ENCODE measurements at regions not wholly inside any gene's neighbourhood (a gene's known extent, or its start where the extent isn't known, plus 50 kb on each side); places are given as distances from the start of the nearest gene placed in this dataset.

DNA sequence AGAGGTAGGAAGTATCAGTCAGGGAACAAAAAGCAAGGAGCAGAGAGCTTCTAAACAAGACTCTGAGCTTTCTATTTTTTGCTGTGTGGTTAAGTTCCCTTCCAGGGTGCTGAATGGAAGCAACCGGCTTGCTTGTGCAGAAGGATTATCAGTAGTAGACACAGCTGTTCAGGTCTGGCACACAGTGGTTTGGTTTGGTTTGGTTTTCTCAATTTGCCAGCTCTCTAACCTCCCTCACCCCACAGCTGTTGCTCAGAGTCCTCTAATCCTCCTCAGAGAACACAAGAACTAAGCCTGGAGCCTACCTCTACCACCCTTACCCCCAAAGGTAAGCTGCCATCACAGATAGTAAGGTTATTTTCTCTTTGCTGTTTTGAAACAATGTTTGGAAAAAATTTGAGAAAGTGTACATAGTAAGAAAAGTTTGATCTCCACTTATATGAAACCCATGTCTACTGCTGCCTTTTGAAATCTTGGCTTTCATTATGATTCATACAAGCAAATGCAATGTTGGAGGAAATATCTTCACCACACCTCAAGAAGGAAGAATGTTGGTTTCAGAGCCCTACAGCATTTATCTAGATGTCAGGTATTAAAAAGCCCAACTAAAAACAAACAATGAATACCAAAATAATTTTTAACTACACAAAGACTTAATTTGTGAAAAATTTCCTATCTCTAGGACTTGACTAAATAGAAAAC lies 255.3 kb downstream of the NR4A2 start:
- H3K36me3 ChIP-seq (ENCODE audit: control insufficient read depth, insufficient read depth, low read length): no peaks in the 10 kb centered on the region
- no peak overlapping the region for H3K9ac ChIP-seq (ENCODE audit: low read length)
- peaks cover 4% of the 10 kb centered on the region for H3K4me1 ChIP-seq (ENCODE audit: control insufficient read depth, insufficient read depth, low read length)
- no peaks in the 10 kb centered on the region for H3K9me3 ChIP-seq (ENCODE audit: control insufficient read depth, low read length)
- no peaks in the 10 kb centered on the region for H3K27me3 ChIP-seq (ENCODE audit: control insufficient read depth, insufficient read depth, low read length)
- H3K4me3 ChIP-seq (ENCODE audit: low read length): no peak overlapping the region

DNA sequence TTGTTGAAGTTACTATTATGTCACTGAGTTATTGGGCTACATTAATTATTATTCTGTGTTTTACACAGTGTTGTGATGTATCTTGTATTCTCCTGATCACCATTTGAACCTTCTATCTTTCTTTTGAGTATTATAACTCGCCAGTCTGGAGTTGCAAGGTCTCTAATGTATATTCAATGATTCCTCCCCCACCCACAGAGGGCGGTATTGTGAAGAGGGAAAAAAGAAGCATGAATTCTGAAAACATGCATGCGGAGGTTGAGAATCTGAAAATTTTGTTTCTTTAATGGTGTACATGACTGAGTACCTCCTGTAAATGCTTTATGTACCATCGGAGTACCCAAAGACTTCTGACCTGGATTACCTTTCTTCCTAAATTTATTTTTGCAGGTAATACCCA lies 266.6 kb downstream of the NR4A2 start:
- no peaks in the 10 kb centered on the region for H3K9me3 ChIP-seq (ENCODE audit: control insufficient read depth, low read length)
- no peaks in the 10 kb centered on the region for H3K36me3 ChIP-seq (ENCODE audit: control insufficient read depth, insufficient read depth, low read length)
- no peak overlapping the region for H3K9ac ChIP-seq (ENCODE audit: low read length)
- no peak overlapping the region for H3K4me3 ChIP-seq (ENCODE audit: low read length)
- no peaks in the 10 kb centered on the region for H3K27me3 ChIP-seq (ENCODE audit: control insufficient read depth, insufficient read depth, low read length)
- no peaks in the 10 kb centered on the region for H3K4me1 ChIP-seq (ENCODE audit: control insufficient read depth, insufficient read depth, low read length)

DNA sequence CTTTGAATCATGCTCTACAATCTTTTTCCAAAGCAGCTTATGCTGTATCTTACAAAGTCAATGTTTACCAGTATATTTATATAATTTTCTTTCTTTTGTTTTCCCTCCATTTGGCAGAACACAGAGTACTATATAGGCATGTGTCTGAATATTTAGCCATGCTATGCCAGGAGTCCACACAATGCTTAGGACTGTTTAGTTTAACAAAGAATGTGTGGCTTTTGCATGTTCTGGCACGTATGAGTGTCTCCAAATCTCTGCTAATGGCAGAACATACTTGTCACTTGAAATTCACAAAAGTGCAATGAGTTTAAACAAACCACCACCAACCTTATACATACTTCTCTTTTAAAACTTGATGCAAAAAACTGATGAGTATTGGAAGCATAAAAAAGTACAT lies 268.0 kb downstream of the NR4A2 start:
- Histone ChIP-seq H3K4me3 (ENCODE audit: low read length) (no peak overlapping the region), H3K36me3 (ENCODE audit: control insufficient read depth, insufficient read depth, low read length) (no peaks in the 10 kb centered on the region), H3K27me3 (ENCODE audit: control insufficient read depth, insufficient read depth, low read length) (no peaks in the 10 kb centered on the region), H3K9ac (ENCODE audit: low read length) (no peak overlapping the region), H3K9me3 (ENCODE audit: control insufficient read depth, low read length) (no peaks in the 10 kb centered on the region), H3K4me1 (ENCODE audit: control insufficient read depth, insufficient read depth, low read length) (no peaks in the 10 kb centered on the region)

DNA sequence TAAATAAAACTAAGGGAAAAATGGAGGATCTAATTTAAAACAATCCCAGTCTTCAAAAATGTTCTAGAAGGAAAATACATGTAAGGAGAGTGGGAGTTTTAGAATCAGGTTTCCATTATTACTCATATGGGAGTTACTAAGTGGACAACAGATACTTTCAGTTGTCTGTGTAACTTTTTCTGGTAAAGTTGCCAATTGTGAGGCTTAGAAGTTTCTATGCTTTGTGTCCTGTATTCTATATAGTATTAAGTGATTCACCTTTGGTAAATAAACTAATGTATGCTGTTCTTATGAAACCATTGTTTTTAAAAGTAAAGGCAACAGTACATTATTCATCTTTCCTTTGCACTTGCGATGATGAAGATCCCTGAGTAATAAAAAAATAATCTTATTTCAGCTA lies 274.9 kb downstream of the NR4A2 start:
- Histone ChIP-seq H3K9ac (ENCODE audit: low read length) (no peak overlapping the region), H3K4me1 (ENCODE audit: control insufficient read depth, insufficient read depth, low read length) (peaks cover 12% of the 10 kb centered on the region), H3K36me3 (ENCODE audit: control insufficient read depth, insufficient read depth, low read length) (no peaks in the 10 kb centered on the region), H3K27me3 (ENCODE audit: control insufficient read depth, insufficient read depth, low read length) (no peaks in the 10 kb centered on the region), H3K9me3 (ENCODE audit: control insufficient read depth, low read length) (no peaks in the 10 kb centered on the region), H3K4me3 (ENCODE audit: low read length) (no peak overlapping the region)

DNA sequence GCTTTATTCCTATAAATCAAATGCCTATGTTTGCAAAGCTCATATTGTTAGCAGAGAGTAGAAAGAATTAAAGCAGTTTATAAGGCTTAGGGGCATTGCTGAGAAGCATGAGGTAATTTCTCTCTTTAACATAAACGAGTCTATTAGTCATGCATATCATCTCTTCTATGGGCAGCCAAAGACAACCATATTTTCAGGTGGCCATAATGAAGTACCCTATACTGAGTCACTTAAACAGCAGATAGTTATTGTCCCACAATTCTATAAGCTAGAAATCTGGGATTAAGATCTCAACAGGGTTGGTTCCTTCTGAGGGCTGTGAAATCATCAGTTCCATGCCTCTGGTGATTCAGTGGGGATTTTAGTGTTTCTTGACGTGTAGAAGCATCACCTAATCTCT lies 277.5 kb downstream of the NR4A2 start:
- Histone ChIP-seq H3K4me1 (ENCODE audit: control insufficient read depth, insufficient read depth, low read length) (peaks cover 12% of the 10 kb centered on the region), H3K36me3 (ENCODE audit: control insufficient read depth, insufficient read depth, low read length) (no peaks in the 10 kb centered on the region), H3K27me3 (ENCODE audit: control insufficient read depth, insufficient read depth, low read length) (no peaks in the 10 kb centered on the region), H3K9me3 (ENCODE audit: control insufficient read depth, low read length) (no peaks in the 10 kb centered on the region), H3K4me3 (ENCODE audit: low read length) (no peak overlapping the region), H3K9ac (ENCODE audit: low read length) (no peak overlapping the region)

DNA sequence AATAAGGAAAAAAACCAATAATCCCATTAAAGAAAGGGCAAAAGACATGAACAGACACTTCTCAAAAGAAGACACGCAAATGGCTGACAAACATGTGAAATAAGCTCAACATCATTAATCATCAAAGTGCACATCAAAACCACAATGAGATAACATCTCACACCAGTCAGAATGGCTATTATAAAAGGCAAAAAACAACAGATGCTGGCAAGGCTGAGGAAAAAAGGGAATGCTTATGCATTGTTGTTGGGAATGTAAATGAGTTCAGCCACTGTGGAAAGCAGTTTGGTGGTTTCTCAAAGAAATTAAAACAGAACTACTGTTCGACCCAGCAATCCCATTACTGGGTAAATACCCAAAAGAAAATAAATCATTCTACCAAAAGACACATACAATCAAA lies 285.6 kb downstream of the NR4A2 start:
- Histone ChIP-seq H3K9me3 (ENCODE audit: control insufficient read depth, low read length) (no peaks in the 10 kb centered on the region), H3K27me3 (ENCODE audit: control insufficient read depth, insufficient read depth, low read length) (no peaks in the 10 kb centered on the region), H3K4me1 (ENCODE audit: control insufficient read depth, insufficient read depth, low read length) (no peaks in the 10 kb centered on the region), H3K36me3 (ENCODE audit: control insufficient read depth, insufficient read depth, low read length) (no peaks in the 10 kb centered on the region), H3K9ac (ENCODE audit: low read length) (no peak overlapping the region), H3K4me3 (ENCODE audit: low read length) (no peak overlapping the region)

DNA sequence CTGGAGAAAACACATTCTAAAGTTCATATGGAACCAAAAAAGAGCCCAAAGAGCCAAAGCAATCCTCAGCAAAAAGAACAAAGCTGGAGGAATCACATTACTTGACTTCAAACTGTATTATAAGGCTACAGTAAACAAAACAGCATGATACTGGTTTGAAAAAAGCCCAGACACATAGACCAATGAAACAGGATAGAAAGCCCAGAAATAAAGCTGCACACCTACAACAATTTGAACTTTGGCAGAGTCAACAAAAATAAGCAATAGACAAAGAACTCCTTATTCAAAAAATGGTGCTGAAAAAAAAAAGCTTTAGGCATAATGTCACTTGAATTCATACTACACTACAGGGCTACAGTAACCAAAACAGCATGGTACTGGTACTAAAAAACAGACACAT lies 289.6 kb downstream of the NR4A2 start:
- H3K4me1 ChIP-seq (ENCODE audit: control insufficient read depth, insufficient read depth, low read length): peaks cover 11% of the 10 kb centered on the region
- no peaks in the 10 kb centered on the region for H3K9me3 ChIP-seq (ENCODE audit: control insufficient read depth, low read length)
- H3K4me3 ChIP-seq (ENCODE audit: low read length): no peak overlapping the region
- no peaks in the 10 kb centered on the region for H3K36me3 ChIP-seq (ENCODE audit: control insufficient read depth, insufficient read depth, low read length)
- H3K27me3 ChIP-seq (ENCODE audit: control insufficient read depth, insufficient read depth, low read length): no peaks in the 10 kb centered on the region
- no peak overlapping the region for H3K9ac ChIP-seq (ENCODE audit: low read length)

DNA sequence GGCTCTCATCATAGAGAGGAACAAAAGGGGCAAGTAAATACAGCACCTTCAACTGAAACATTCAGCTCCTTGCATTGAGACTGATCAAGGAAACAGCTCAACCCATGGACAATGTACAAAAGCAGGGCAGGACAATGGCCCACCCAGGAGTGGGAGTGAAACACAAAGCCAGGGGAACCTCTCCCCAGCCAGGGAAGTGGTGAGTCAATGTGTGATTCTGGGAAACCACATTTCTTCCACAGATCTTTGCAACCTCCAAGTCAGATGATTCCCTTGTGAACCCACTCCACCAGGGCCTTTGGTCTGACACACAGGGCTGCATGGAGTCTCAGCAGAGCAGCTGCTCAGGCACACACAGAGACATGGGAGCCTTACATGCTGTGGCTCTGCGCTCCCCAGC lies 294.5 kb downstream of the NR4A2 start:
- Histone ChIP-seq H3K9me3 (ENCODE audit: control insufficient read depth, low read length) (no peaks in the 10 kb centered on the region), H3K4me1 (ENCODE audit: control insufficient read depth, insufficient read depth, low read length) (peaks cover 13% of the 10 kb centered on the region), H3K9ac (ENCODE audit: low read length) (no peak overlapping the region), H3K27me3 (ENCODE audit: control insufficient read depth, insufficient read depth, low read length) (no peaks in the 10 kb centered on the region), H3K36me3 (ENCODE audit: control insufficient read depth, insufficient read depth, low read length) (no peaks in the 10 kb centered on the region), H3K4me3 (ENCODE audit: low read length) (no peak overlapping the region)

DNA sequence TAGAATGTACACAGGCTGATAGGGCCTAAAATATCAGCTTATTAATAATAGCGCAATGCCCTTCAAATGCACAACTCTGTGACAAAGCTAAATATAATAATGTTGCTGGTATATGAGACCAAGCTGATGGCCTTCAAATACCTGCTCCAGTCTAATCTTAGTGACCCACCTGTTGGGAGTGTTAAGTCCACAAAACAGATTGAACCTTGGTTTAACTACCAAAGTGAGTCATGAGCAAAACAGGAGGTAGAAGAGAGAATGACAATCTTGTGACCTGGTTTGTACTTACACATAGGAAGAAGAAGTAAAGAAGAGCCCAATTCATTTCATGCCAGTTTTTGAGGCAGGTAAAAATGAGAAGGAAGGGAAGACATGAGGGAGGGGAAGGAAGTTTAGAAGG lies 295.0 kb downstream of the NR4A2 start:
- Histone ChIP-seq H3K36me3 (ENCODE audit: control insufficient read depth, insufficient read depth, low read length) (no peaks in the 10 kb centered on the region), H3K9ac (ENCODE audit: low read length) (no peak overlapping the region), H3K27me3 (ENCODE audit: control insufficient read depth, insufficient read depth, low read length) (no peaks in the 10 kb centered on the region), H3K4me1 (ENCODE audit: control insufficient read depth, insufficient read depth, low read length) (peaks cover 13% of the 10 kb centered on the region), H3K9me3 (ENCODE audit: control insufficient read depth, low read length) (no peaks in the 10 kb centered on the region), H3K4me3 (ENCODE audit: low read length) (no peak overlapping the region)

DNA sequence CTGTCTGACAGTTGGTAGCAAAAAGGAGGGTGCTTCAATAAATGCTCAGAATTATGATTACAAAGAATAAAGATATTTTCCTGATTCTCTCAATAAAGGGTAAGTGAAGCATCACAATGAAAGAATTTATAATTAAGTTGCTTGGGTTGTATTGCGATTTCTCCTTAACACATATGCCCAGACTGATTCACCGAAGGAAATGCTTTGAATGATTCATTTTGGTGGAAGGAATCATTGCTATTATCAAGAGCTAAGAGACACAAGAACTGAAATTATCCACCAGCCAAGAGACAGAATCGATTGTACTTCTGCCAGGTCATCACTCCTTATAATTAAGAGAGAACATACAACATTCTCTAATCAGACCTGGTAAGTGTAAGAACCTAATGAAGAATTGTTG lies 301.4 kb downstream of the NR4A2 start:
- Histone ChIP-seq H3K27me3 (ENCODE audit: control insufficient read depth, insufficient read depth, low read length) (no peaks in the 10 kb centered on the region), H3K4me3 (ENCODE audit: low read length) (no peak overlapping the region), H3K9me3 (ENCODE audit: control insufficient read depth, low read length) (no peaks in the 10 kb centered on the region), H3K36me3 (ENCODE audit: control insufficient read depth, insufficient read depth, low read length) (no peaks in the 10 kb centered on the region), H3K4me1 (ENCODE audit: control insufficient read depth, insufficient read depth, low read length) (peaks cover under 1% of the 10 kb centered on the region), H3K9ac (ENCODE audit: low read length) (no peak overlapping the region)

DNA sequence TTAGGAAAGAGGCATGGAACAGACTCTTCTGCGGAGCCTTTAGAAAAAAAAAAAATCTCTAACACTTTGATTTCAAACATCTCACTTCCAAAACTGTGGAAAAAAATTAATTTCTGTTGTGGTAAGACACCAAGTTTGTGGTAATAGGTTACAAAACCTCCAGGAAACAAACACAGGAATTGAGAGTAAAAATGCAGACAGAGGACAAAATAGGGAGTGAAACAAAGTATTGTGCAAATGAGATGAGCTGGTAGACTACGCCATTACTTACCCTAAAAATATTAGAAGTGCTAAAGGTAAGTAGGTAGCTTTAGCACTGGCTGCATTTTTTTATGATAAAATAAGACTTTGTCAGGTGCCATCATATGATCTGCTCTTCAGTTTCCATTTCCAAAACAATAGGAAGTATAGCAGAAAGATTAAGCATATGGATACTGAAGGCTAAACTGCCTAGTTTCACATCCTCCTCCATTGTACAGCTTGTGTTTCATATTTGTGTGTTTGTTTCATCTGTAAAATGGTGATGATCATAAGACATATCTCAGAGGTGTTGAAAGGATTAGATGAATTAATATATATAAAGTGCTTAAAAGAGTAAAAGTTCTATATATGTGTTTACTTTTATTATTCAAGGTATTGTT lies 309.2 kb downstream of the NR4A2 start:
- no peaks in the 10 kb centered on the region for H3K27me3 ChIP-seq (ENCODE audit: control insufficient read depth, insufficient read depth, low read length)
- no peak overlapping the region for H3K9ac ChIP-seq (ENCODE audit: low read length)
- H3K4me1 ChIP-seq (ENCODE audit: control insufficient read depth, insufficient read depth, low read length): peaks cover 14% of the 10 kb centered on the region
- no peaks in the 10 kb centered on the region for H3K9me3 ChIP-seq (ENCODE audit: control insufficient read depth, low read length)
- H3K4me3 ChIP-seq (ENCODE audit: low read length): no peak overlapping the region
- H3K36me3 ChIP-seq (ENCODE audit: control insufficient read depth, insufficient read depth, low read length): no peaks in the 10 kb centered on the region

DNA sequence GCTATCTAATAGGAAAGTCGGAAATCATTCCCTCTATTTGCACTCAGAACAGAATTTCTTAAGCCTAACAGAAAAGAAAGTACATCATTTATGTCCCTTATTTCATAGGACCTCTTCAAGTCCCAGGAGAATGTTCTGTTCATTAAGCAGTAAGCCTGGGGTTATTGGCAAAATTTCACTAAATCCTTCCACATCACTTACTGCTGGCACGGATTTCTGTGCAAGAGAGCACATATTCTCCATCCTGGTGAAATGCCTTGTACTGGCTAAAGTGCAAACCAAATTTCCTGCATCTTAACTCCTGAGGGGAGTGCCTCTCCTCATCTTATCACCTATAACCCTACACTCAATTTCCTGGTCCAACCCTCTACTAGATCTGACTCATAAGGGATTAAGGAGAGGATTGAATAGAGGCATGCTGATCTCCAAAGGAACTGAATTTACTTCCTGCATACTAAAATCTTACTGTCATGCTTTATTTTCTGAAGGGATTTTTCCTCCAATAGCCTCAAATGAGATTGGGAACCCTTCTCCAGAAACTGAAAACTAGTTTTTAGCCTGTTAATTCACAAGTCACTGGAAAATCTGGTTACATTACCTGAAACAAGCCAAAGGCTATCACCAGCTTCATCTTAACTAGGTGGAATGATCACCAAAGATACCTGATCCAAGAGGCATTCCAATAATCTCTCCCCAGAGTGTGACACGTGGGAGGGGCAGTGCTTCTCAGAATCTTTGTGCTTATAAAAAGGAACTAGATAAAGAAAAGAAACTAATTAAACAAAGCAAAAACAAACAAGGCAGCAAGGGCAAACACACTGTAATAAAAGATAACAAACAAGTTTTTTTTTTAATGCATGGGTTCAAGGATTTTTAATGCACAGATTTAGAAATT lies 311.1 kb downstream of the NR4A2 start:
- Histone ChIP-seq H3K36me3 (ENCODE audit: control insufficient read depth, insufficient read depth, low read length) (no peaks in the 10 kb centered on the region), H3K9me3 (ENCODE audit: control insufficient read depth, low read length) (no peaks in the 10 kb centered on the region), H3K27me3 (ENCODE audit: control insufficient read depth, insufficient read depth, low read length) (no peaks in the 10 kb centered on the region), H3K4me1 (ENCODE audit: control insufficient read depth, insufficient read depth, low read length) (peaks cover 14% of the 10 kb centered on the region), H3K9ac (ENCODE audit: low read length) (no peak overlapping the region), H3K4me3 (ENCODE audit: low read length) (no peak overlapping the region)
